H9 (cell line): ENCODE measurements at regions not wholly inside any gene's neighbourhood (a gene's known extent, or its start where the extent isn't known, plus 50 kb on each side); places are given as distances from the start of the nearest gene placed in this dataset.

Experiments
- DNase-seq: peaks from one replicate; pipeline ENCODE4 v3.0.0-alpha.2; 2017
- H2AFZ ChIP-seq: one replicate; pipeline ENCODE4 v1.6.1; 2013; ENCODE audit warnings: mild to moderate bottlenecking, low read length, control low read depth, moderate library complexity
- H2AK5ac ChIP-seq: 2 replicates; pipeline ENCODE4 v1.6.1; 2013; ENCODE audit warnings: low read length, control low read depth, mixed read lengths; ENCODE audit not compliant: insufficient read length
- H2BK120ac ChIP-seq: one replicate; pipeline ENCODE4 v1.6.1; 2013; ENCODE audit warnings: low read depth, mild to moderate bottlenecking, low read length, control low read depth, inconsistent platforms; ENCODE audit not compliant: poor library complexity, severe bottlenecking
- H2BK12ac ChIP-seq: 2 replicates; pipeline ENCODE4 v1.6.1; 2013; ENCODE audit warnings: low read length, control low read depth, mixed read lengths, low read depth; ENCODE audit not compliant: insufficient read length
- H2BK15ac ChIP-seq: 2 replicates; pipeline ENCODE4 v1.6.1; 2013; ENCODE audit warnings: low read depth, low read length, control low read depth
- H2BK20ac ChIP-seq: one replicate; pipeline ENCODE4 v1.6.1; 2013; ENCODE audit warnings: low read depth, mild to moderate bottlenecking, low read length, control low read depth, inconsistent platforms; ENCODE audit not compliant: poor library complexity, severe bottlenecking
- H2BK5ac ChIP-seq: 2 replicates; pipeline ENCODE4 v1.6.1; 2013; ENCODE audit warnings: low read length, control low read depth, mixed read lengths; ENCODE audit not compliant: insufficient read length
- H3K14ac ChIP-seq: 2 replicates; pipeline ENCODE4 v1.6.1; 2013; ENCODE audit warnings: low read length, control low read depth; ENCODE audit not compliant: insufficient read depth
- H3K18ac ChIP-seq: 2 replicates; pipeline ENCODE4 v1.6.1; 2013; ENCODE audit warnings: low read depth, mild to moderate bottlenecking, mixed read lengths, low read length, control low read depth; ENCODE audit not compliant: insufficient read length
- H3K23ac ChIP-seq: 2 replicates; pipeline ENCODE4 v1.6.1; 2013; ENCODE audit warnings: low read length, control low read depth, mixed read lengths, low read depth; ENCODE audit not compliant: insufficient read length
- H3K23me2 ChIP-seq: 2 replicates; pipeline ENCODE4 v1.6.1; 2013; ENCODE audit warnings: low read depth, mild to moderate bottlenecking, mixed read lengths, low read length, control low read depth; ENCODE audit not compliant: insufficient read length, poor library complexity, severe bottlenecking
- H3K27ac ChIP-seq: 2 replicates; pipeline ENCODE4 v1.5.1; 2013; ENCODE audit warnings: low read length, control low read depth, mixed read lengths, low read depth; ENCODE audit not compliant: insufficient read length
- H3K27me3 ChIP-seq: 2 replicates; pipeline ENCODE4 v1.6.1; 2013; ENCODE audit warnings: low read length, control low read depth, inconsistent platforms; ENCODE audit not compliant: insufficient read depth
- H3K4ac ChIP-seq: 2 replicates; pipeline ENCODE4 v1.6.1; 2013; ENCODE audit warnings: low read depth, mild to moderate bottlenecking, control low read depth, inconsistent platforms, low read length, moderate library complexity
- H3K4me1 ChIP-seq: 2 replicates; pipeline ENCODE4 v1.6.1; 2013; ENCODE audit warnings: low read length, control low read depth, inconsistent platforms; ENCODE audit not compliant: insufficient read depth
- H3K4me2 ChIP-seq: 2 replicates; pipeline ENCODE4 v1.6.1; 2013; ENCODE audit warnings: low read length, control low read depth, mixed read lengths; ENCODE audit not compliant: insufficient read length, insufficient read depth
- H3K56ac ChIP-seq: 2 replicates; pipeline ENCODE4 v1.6.1; 2013; ENCODE audit warnings: low read depth, mild to moderate bottlenecking, mixed read lengths, low read length, control low read depth; ENCODE audit not compliant: insufficient read length
- H3K79me1 ChIP-seq: 2 replicates; pipeline ENCODE4 v1.6.1; 2013; ENCODE audit warnings: low read depth, mild to moderate bottlenecking, moderate library complexity, low read length, control low read depth, inconsistent platforms; ENCODE audit not compliant: insufficient read depth, poor library complexity, severe bottlenecking
- H3K79me2 ChIP-seq: 2 replicates; pipeline ENCODE4 v1.6.1; 2013; ENCODE audit warnings: low read length, control low read depth, inconsistent platforms; ENCODE audit not compliant: insufficient read depth
- H3K9ac ChIP-seq: 2 replicates; pipeline ENCODE4 v1.6.1; 2013; ENCODE audit warnings: low read length, control low read depth, mixed read lengths; ENCODE audit not compliant: insufficient read length; ENCODE audit errors: extremely low read depth
- H3K9me3 ChIP-seq: one replicate; pipeline ENCODE4 v1.6.1; 2013; ENCODE audit warnings: low read depth, low read length, inconsistent platforms; ENCODE audit not compliant: control insufficient read depth
- H3T11ph ChIP-seq: one replicate; pipeline ENCODE4 v1.6.1; 2013; ENCODE audit warnings: mild to moderate bottlenecking, low read length, control low read depth, inconsistent platforms
- H4K20me1 ChIP-seq: one replicate; pipeline ENCODE4 v1.6.1; 2013; ENCODE audit not compliant: control insufficient read depth, insufficient read length, insufficient read depth
- H4K5ac ChIP-seq: 2 replicates; pipeline ENCODE4 v1.6.1; 2013; ENCODE audit warnings: low read depth, mild to moderate bottlenecking, mixed read lengths, low read length, control low read depth; ENCODE audit not compliant: insufficient read length
- H4K8ac ChIP-seq: replicated peaks from 2 replicates; pipeline ENCODE4 v1.6.1; 2013; ENCODE audit warnings: low read length, control low read depth, mixed read lengths, low read depth; ENCODE audit not compliant: insufficient read length
- H4K91ac ChIP-seq: 2 replicates; pipeline ENCODE4 v1.6.1; 2013; ENCODE audit warnings: low read depth, mild to moderate bottlenecking, moderate library complexity, mixed read lengths, low read length, control low read depth; ENCODE audit not compliant: insufficient read length
- H3K27ac Mint-ChIP-seq, 3 experiments: 2 replicates in 2 of 3; 3 replicates in 1 of 3; pipeline ENCODE4 v1.8.0; 2020 to 2021; ENCODE audit warnings: mixed read lengths in 3 of 3, mild to moderate bottlenecking in 1 of 3, moderate library complexity in 1 of 3
- H3K27me3 Mint-ChIP-seq: 2 replicates; pipeline ENCODE4 v1.8.0; 2021; ENCODE audit warnings: low read depth, mild to moderate bottlenecking, moderate library complexity, mixed read lengths
- H3K36me3 Mint-ChIP-seq, 3 experiments: 2 replicates in 2 of 3; 3 replicates in 1 of 3; pipeline ENCODE4 v1.8.0; 2020 to 2021; ENCODE audit warnings: low read depth in 3 of 3, mixed read lengths in 3 of 3; ENCODE audit not compliant: insufficient read depth in 1 of 3
- H3K4me1 Mint-ChIP-seq, 2 experiments: 2 replicates each; pipeline ENCODE4 v1.8.0; 2020; ENCODE audit warnings: mixed read lengths in 2 of 2
- H3K4me3 Mint-ChIP-seq, 2 experiments: 2 replicates in 1 of 2; 3 replicates in 1 of 2; pipeline ENCODE4 v1.8.0; 2020 to 2021; ENCODE audit warnings: mild to moderate bottlenecking in 2 of 2, mixed read lengths in 2 of 2, moderate library complexity in 1 of 2
- H3K9me3 Mint-ChIP-seq, 2 experiments: 2 replicates in 1 of 2; 3 replicates in 1 of 2; pipeline ENCODE4 v1.8.0; 2020; ENCODE audit warnings: mild to moderate bottlenecking in 2 of 2, mixed read lengths in 2 of 2, moderate library complexity in 1 of 2
- CTCF ChIP-seq: fragments of 200-600 bp; sonication (generic); conservative IDR thresholded peaks from 3 replicates; pipeline ENCODE4 v1.8.0; 2021; ENCODE audit warnings: antibody characterized with exemption, mild to moderate bottlenecking
- WGBS: extraction: QIAGEN DNeasy Blood & Tissue Kit; methylation state at CpG from one replicate; pipeline ENCODE4 v1.1.7; 2013; ENCODE audit warnings: missing lambda C conversion rate, low lambda C conversion rate, mixed read lengths; ENCODE audit not compliant: insufficient read length; ENCODE audit errors: extremely low coverage; 5-methylcytosine and 5-hydroxymethylcytosine counted together

- Histone ChIP-seq H2BK5ac (no peak overlapping the region), H2BK120ac (no peak overlapping the region), H3K18ac (no peak overlapping the region), H3K4me2 (no peak overlapping the region), H3K14ac (no peak overlapping the region), H2BK20ac (no peak overlapping the region), H3K9ac (no peak overlapping the region), H3K79me2 (no peaks in the 10 kb centered on the region), H3K56ac (no peak overlapping the region), H4K5ac (no peak overlapping the region), H4K8ac (no peak overlapping the region), H2BK12ac (no peak overlapping the region), H4K20me1 (no peaks in the 10 kb centered on the region), H2AFZ (no peak overlapping the region), H3K27ac (no peak overlapping the region), H3K9me3 (no peaks in the 10 kb centered on the region), H3K23me2 (no peaks in the 10 kb centered on the region), H3K23ac (no peak overlapping the region), H3K4ac (no peak overlapping the region), H2BK15ac (no peak overlapping the region), H4K91ac (no peak overlapping the region), H2AK5ac (no peak overlapping the region), H3K79me1 (no peaks in the 10 kb centered on the region), H3K27me3 (no peaks in the 10 kb centered on the region), H3K4me1 (no peaks in the 10 kb centered on the region), H3T11ph (no peak overlapping the region)
- Mint-ChIP-seq H3K4me3 (no peak overlapping the region), H3K27me3 (no peaks in the 10 kb centered on the region), H3K36me3 (peaks cover 0 to 3% (median 0%) of the 10 kb centered on the region in 3 experiments; a peak in 2 of 7 replicates), H3K4me1 (no peaks in the 10 kb centered on the region), H3K9me3 (peaks cover 0 to 3% of the 10 kb centered on the region in 2 experiments; a peak in 2 of 5 replicates), H3K27ac (no peak overlapping the region)
- DNase-seq: no peak
- TF ChIP-seq CTCF: no peak
- WGBS: no CpG with 5 or more reads among the region's 2 CpGs
Measured at GRCh38 chr14:83870546-83871270, 1659.2 kb upstream of the FLRT2 start.
